Muscle of leg (tissue), 3 donors: ENCODE measurements at regions not wholly inside any gene's neighbourhood (a gene's known extent, or its start where the extent isn't known, plus 50 kb on each side); places are given as distances from the start of the nearest gene placed in this dataset.

Experiments used
- DNase-seq: peaks from one replicate; pipeline ENCODE4 v3.0.0; 2013
- H3K27ac ChIP-seq: one replicate; pipeline ENCODE4 v1.5.1; 2013; ENCODE audit warnings: mild to moderate bottlenecking, low read length, control low read depth
- H3K27me3 ChIP-seq: one replicate; pipeline ENCODE4 v1.6.1; 2013; ENCODE audit warnings: low read length; ENCODE audit not compliant: control insufficient read depth, insufficient read depth
- H3K36me3 ChIP-seq: one replicate; pipeline ENCODE4 v1.6.1; 2013; ENCODE audit warnings: low read length; ENCODE audit not compliant: control insufficient read depth, insufficient read depth
- H3K4me1 ChIP-seq: one replicate; pipeline ENCODE4 v1.6.1; 2013; ENCODE audit warnings: low read length; ENCODE audit not compliant: control insufficient read depth, insufficient read depth
- H3K4me3 ChIP-seq: one replicate; pipeline ENCODE4 v1.5.1; 2013; ENCODE audit warnings: low read length, control low read depth
- H3K9me3 ChIP-seq: replicated peaks from 2 replicates; pipeline ENCODE4 v1.6.1; 2013; ENCODE audit warnings: low read depth, low read length; ENCODE audit not compliant: control insufficient read depth
- WGBS: methylation state at CpG from one replicate; pipeline ENCODE4 v1.1.5; 2013; ENCODE audit warnings: missing lambda C conversion rate; ENCODE audit not compliant: insufficient coverage; 5-methylcytosine and 5-hydroxymethylcytosine counted together

GRCh38 chr5:155729684-155730059 is 597.3 kb upstream of the SGCD start:
- DNase-seq, result peak; percentile 42
- H3K4me3 ChIP-seq, result peak overlapping the region; percentile 47
- H3K4me1 ChIP-seq, result peaks cover 30% of the 10 kb centered on the region
- peaks cover 53% of the 10 kb centered on the region for H3K27me3 ChIP-seq
- H3K27ac ChIP-seq, result peak overlapping the region; percentile 55
- 4% methylated on average over 8 of the region's 13 CpGs for whole genome bisulfite sequencing
- H3K36me3 ChIP-seq, result no peaks in the 10 kb centered on the region
- H3K9me3 ChIP-seq, result no peaks in the 10 kb centered on the region

GRCh38 chr5:155732587-155733376 is 594.2 kb upstream of the SGCD start:
- Histone ChIP-seq H3K27me3 (peaks cover 36% of the 10 kb centered on the region), H3K36me3 (no peaks in the 10 kb centered on the region), H3K9me3 (no peaks in the 10 kb centered on the region), H3K27ac (peak overlapping the region; percentile 20), H3K4me3 (no peak overlapping the region), H3K4me1 (peaks cover 27% of the 10 kb centered on the region)
- DNase-seq, result peak; percentile 11
- 38% methylated on average over 2 of the region's 6 CpGs for WGBS

GRCh38 chr5:155733935-155734334 is 593.0 kb upstream of the SGCD start:
- Histone ChIP-seq H3K4me3 (no peak overlapping the region), H3K4me1 (peaks cover 17% of the 10 kb centered on the region), H3K36me3 (no peaks in the 10 kb centered on the region), H3K9me3 (no peaks in the 10 kb centered on the region), H3K27me3 (peaks cover 26% of the 10 kb centered on the region), H3K27ac (no peak overlapping the region)
- DNase-seq, result no peak
- no CpG with 5 or more reads among the region's 1 CpG for WGBS

- DNase-seq, result peak; percentile 6
- Histone ChIP-seq H3K27me3 (peaks cover 12% of the 10 kb centered on the region), H3K4me1 (peaks cover 6% of the 10 kb centered on the region), H3K9me3 (no peaks in the 10 kb centered on the region), H3K27ac (no peak overlapping the region), H3K4me3 (no peak overlapping the region), H3K36me3 (no peaks in the 10 kb centered on the region)
- WGBS, result no CpG with 5 or more reads among the region's 2 CpGs
Measured at GRCh38 chr5:155735388-155735787, 591.6 kb upstream of the SGCD start.

- Histone ChIP-seq H3K27ac (no peak overlapping the region), H3K4me3 (no peak overlapping the region), H3K36me3 (no peaks in the 10 kb centered on the region), H3K27me3 (no peaks in the 10 kb centered on the region), H3K4me1 (no peaks in the 10 kb centered on the region), H3K9me3 (no peaks in the 10 kb centered on the region)
- 75% methylated on average over 1 of the region's 2 CpGs for WGBS
- no peak for DNase-seq
Measured at GRCh38 chr5:155738616-155739015, 588.3 kb upstream of the SGCD start.

GRCh38 chr5:155746367-155747038 is 580.5 kb upstream of the SGCD start:
- no peaks in the 10 kb centered on the region for H3K36me3 ChIP-seq
- no peaks in the 10 kb centered on the region for H3K27me3 ChIP-seq
- no CpG with 5 or more reads among the region's 1 CpG for WGBS
- no peak for DNase-seq
- no peaks in the 10 kb centered on the region for H3K9me3 ChIP-seq
- H3K27ac ChIP-seq, result no peak overlapping the region
- H3K4me3 ChIP-seq, result no peak overlapping the region
- no peaks in the 10 kb centered on the region for H3K4me1 ChIP-seq

GRCh38 chr5:155750101-155750500 is 576.9 kb upstream of the SGCD start:
- DNase-seq, result no peak
- no peaks in the 10 kb centered on the region for H3K27me3 ChIP-seq
- H3K9me3 ChIP-seq, result no peaks in the 10 kb centered on the region
- no CpG with 5 or more reads among the region's 2 CpGs for WGBS
- no peak overlapping the region for H3K27ac ChIP-seq
- H3K4me1 ChIP-seq, result no peaks in the 10 kb centered on the region
- no peaks in the 10 kb centered on the region for H3K36me3 ChIP-seq
- no peak overlapping the region for H3K4me3 ChIP-seq

- H3K9me3 ChIP-seq, result no peaks in the 10 kb centered on the region
- no peak overlapping the region for H3K27ac ChIP-seq
- no peaks in the 10 kb centered on the region for H3K36me3 ChIP-seq
- no peak overlapping the region for H3K4me3 ChIP-seq
- no peaks in the 10 kb centered on the region for H3K27me3 ChIP-seq
- H3K4me1 ChIP-seq, result no peaks in the 10 kb centered on the region
- DNase-seq, result no peak
Measured at GRCh38 chr5:155750571-155750970, 576.4 kb upstream of the SGCD start.

- DNase-seq, result no peak
- no peaks in the 10 kb centered on the region for H3K27me3 ChIP-seq
- H3K27ac ChIP-seq, result no peak overlapping the region
- WGBS, result 74% methylated on average over 2 of the region's 3 CpGs
- no peaks in the 10 kb centered on the region for H3K36me3 ChIP-seq
- H3K4me1 ChIP-seq, result no peaks in the 10 kb centered on the region
- no peak overlapping the region for H3K4me3 ChIP-seq
- H3K9me3 ChIP-seq, result no peaks in the 10 kb centered on the region
Measured at GRCh38 chr5:155753943-155754581, 572.9 kb upstream of the SGCD start.

GRCh38 chr5:155759252-155759651 is 567.7 kb upstream of the SGCD start:
- WGBS, result 100% methylated on average over 1 of the region's 2 CpGs
- H3K27ac ChIP-seq, result no peak overlapping the region
- DNase-seq, result no peak
- H3K9me3 ChIP-seq, result no peaks in the 10 kb centered on the region
- H3K27me3 ChIP-seq, result no peaks in the 10 kb centered on the region
- no peak overlapping the region for H3K4me3 ChIP-seq
- no peaks in the 10 kb centered on the region for H3K4me1 ChIP-seq
- H3K36me3 ChIP-seq, result no peaks in the 10 kb centered on the region
